ENCODE measurements at regions not wholly inside any gene's neighbourhood (a gene's known extent, or its start where the extent isn't known, plus 50 kb on each side); places are given as distances from the start of the nearest gene placed in this dataset.

DNA sequence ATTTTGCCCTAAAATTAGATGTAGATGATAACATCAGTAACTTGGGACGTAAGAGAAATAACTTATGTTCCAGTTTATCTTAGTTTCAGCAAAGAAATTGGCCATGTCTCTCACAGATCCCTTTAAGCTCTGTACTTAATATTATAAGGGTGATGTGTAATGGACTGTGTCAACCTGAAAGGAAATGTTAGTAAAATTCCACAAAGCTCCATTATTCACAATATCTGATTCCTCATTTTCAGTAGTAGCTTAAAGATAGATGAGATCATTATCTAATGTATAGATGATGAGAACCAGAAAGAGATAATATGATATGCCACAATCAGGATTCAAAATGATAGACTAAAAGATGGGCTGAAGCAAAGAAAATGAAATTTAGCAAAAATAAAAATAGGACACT is 316.8 kb upstream of the CHRM2 start:
- Mint-ChIP-seq H3K36me3 (ENCODE audit: low read depth) (no peaks in the 10 kb centered on the region), H3K27ac (no peak overlapping the region), H3K9me3 (peaks cover 6% of the 10 kb centered on the region; the same call in 1 of the 2 replicates), H3K27me3 (ENCODE audit: insufficient read depth) (no peaks in the 10 kb centered on the region), H3K4me3 (no peak overlapping the region), H3K4me1 (ENCODE audit: low read depth) (peaks cover 6% of the 10 kb centered on the region; the same call in 1 of the 2 replicates)
- TF ChIP-seq, protein P1, sequence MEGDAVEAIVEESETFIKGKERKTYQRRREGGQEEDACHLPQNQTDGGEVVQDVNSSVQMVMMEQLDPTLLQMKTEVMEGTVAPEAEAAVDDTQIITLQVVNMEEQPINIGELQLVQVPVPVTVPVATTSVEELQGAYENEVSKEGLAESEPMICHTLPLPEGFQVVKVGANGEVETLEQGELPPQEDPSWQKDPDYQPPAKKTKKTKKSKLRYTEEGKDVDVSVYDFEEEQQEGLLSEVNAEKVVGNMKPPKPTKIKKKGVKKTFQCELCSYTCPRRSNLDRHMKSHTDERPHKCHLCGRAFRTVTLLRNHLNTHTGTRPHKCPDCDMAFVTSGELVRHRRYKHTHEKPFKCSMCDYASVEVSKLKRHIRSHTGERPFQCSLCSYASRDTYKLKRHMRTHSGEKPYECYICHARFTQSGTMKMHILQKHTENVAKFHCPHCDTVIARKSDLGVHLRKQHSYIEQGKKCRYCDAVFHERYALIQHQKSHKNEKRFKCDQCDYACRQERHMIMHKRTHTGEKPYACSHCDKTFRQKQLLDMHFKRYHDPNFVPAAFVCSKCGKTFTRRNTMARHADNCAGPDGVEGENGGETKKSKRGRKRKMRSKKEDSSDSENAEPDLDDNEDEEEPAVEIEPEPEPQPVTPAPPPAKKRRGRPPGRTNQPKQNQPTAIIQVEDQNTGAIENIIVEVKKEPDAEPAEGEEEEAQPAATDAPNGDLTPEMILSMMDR (IDR thresholded peaks at IDR 0.05): no peak
- DNase-seq: no peak

DNA sequence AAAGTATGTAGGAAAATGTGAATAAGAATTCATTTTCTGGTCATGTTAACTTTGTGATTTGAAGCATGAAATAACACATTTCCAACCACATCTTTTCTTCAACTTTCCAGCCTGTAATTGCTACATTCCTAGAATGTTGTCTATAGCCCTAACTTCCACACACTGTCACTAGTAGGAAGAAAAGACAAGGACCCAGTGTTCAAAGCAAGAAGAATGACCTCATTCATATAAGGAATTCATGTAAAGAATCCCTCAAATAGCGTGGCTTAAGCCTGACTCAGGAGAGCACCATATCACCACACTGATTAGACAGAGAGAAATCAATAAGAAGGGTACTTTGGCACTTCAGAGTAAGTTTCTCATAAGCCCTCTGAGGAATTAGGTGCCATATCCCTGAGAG is 318.7 kb upstream of the CHRM2 start:
- DNase-seq: no peak

DNA sequence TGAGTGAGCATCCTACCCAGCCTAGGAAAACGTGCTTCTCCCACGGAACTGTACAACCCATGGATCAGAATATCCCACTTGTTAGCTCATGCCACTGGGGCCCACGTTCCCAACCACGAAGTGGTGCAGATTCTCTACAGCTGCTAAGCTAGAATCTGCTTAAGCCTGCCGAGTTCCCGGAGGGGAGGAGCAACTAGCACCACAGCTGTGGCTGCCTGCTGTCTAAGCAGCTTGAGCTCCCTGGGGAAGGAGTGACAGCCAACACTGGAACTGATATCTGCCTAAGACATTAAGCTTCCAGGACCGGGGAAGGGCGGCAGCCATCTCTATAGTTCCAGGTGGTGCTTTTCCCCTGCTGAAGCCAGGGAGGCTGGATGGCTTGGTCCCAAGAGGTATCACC is 334.7 kb upstream of the CHRM2 start:
- H3K36me3 Mint-ChIP-seq (ENCODE audit: low read depth): no peaks in the 10 kb centered on the region; the same call in 1 of the 2 replicates
- DNase-seq: no peak
- TF ChIP-seq, protein P1 (IDR thresholded peaks at IDR 0.05): no peak
- no peak overlapping the region for H3K27ac Mint-ChIP-seq
- H3K4me1 Mint-ChIP-seq (ENCODE audit: low read depth): peaks cover 9% of the 10 kb centered on the region
- no peak overlapping the region for H3K4me3 Mint-ChIP-seq
- H3K9me3 Mint-ChIP-seq: peaks cover 25% of the 10 kb centered on the region
- H3K27me3 Mint-ChIP-seq (ENCODE audit: insufficient read depth): no peaks in the 10 kb centered on the region; the same call in 1 of the 2 replicates

More for the DNA sequence above, 318.7 kb upstream of the CHRM2 start:
- no peak overlapping the region for H3K4me3 Mint-ChIP-seq
- H3K36me3 Mint-ChIP-seq (ENCODE audit: low read depth): no peaks in the 10 kb centered on the region
- H3K9me3 Mint-ChIP-seq: no peaks in the 10 kb centered on the region; the same call in 1 of the 2 replicates
- no peaks in the 10 kb centered on the region for H3K27me3 Mint-ChIP-seq (ENCODE audit: insufficient read depth)
- TF ChIP-seq, protein P1 (IDR thresholded peaks at IDR 0.05): no peak
- no peaks in the 10 kb centered on the region; the same call in 1 of the 2 replicates for H3K4me1 Mint-ChIP-seq (ENCODE audit: low read depth)
- no peak overlapping the region for H3K27ac Mint-ChIP-seq

DNA sequence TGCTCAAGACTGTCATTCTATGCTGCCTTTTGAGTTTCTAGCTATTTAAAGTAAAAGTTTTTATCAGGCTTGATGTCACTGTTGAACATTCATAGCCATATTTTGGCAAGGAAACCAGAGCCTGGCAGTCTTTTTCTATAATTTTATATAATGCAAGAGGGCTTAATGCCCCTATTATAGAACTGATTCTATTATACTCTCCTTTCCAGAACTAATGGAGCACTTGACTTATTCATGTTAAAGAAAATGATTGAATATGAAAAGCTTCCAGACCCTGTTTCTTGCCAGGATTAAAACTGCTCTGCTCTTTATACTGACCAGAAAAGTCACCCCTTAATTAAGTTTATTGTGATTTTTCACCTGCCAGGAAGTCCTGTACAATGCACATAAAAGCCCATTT is 337.6 kb upstream of the CHRM2 start:
- Mint-ChIP-seq H3K27ac (no peak overlapping the region), H3K4me3 (no peak overlapping the region)

DNA sequence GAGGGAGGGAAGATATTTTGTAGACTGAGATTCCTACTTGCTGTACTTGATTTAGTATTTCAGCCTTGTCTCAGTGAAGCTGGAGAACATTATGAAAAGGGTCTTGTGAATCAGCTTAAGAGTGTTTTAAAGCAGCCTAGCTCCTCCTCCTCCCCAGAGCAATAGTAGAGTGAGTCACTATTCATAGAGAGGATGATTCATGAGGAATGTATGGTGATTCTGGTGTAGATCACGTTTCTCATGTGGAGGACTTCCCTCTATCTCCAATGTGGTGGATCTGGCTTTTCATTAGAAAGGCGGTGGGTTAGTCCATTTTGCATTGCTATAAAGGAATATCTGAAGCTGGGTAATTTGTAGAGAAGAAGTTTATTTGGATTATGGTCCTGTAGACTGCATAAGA is 340.1 kb upstream of the CHRM2 start:
- Mint-ChIP-seq H3K27me3 (ENCODE audit: insufficient read depth) (no peaks in the 10 kb centered on the region; the same call in 1 of the 2 replicates), H3K4me1 (ENCODE audit: low read depth) (peaks cover 27% of the 10 kb centered on the region), H3K36me3 (ENCODE audit: low read depth) (no peaks in the 10 kb centered on the region), H3K9me3 (peaks cover 5% of the 10 kb centered on the region), H3K27ac (peak overlapping the region; percentile 27; the same call in 1 of the 2 replicates), H3K4me3 (peak overlapping the region; percentile 11; the same call in 1 of the 2 replicates)
- TF ChIP-seq, protein P1 (IDR thresholded peaks at IDR 0.05): no peak
- DNase-seq: peak; percentile 57

More for the DNA sequence above, 337.6 kb upstream of the CHRM2 start:
- H3K36me3 Mint-ChIP-seq (ENCODE audit: low read depth): no peaks in the 10 kb centered on the region; the same call in 1 of the 2 replicates
- DNase-seq: no peak
- TF ChIP-seq, protein P1 (IDR thresholded peaks at IDR 0.05): no peak
- H3K9me3 Mint-ChIP-seq: peaks cover 21% of the 10 kb centered on the region
- H3K4me1 Mint-ChIP-seq (ENCODE audit: low read depth): peaks cover 19% of the 10 kb centered on the region
- no peaks in the 10 kb centered on the region; the same call in 1 of the 2 replicates for H3K27me3 Mint-ChIP-seq (ENCODE audit: insufficient read depth)
